K562 (cell line): ENCODE measurements at regions not wholly inside any gene's neighbourhood (a gene's known extent, or its start where the extent isn't known, plus 50 kb on each side); places are given as distances from the start of the nearest gene placed in this dataset.

Experiments used
- ATAC-seq: fragments of 200-7000 bp; cut with Tn5 transposase; 3 replicates; pipeline ENCODE4 v1.9.1; 2020; ENCODE audit warnings: moderate library complexity
- BruUV-seq: library from RNA; stranded (reverse); fragments of 400-500 nt; replicated peaks from 2 replicates; lab custom pipeline; 2021; lab: Mats Ljungman, UMichigan
- CTCF ChIA-PET: fragments of 300-600 bp; formaldehyde crosslinking; extraction: SDS; loops from one replicate; lab custom pipeline; 2021; ENCODE audit warnings: low intra/inter-chr PET ratio; lab: Yijun Ruan, JAX
- POLR2A ChIA-PET: fragments of 300-600, 350-650 bp; sonication (Branson Sonifier 250); formaldehyde crosslinking; extraction: SDS; loops from one replicate; lab custom pipeline; 2021; ENCODE audit warnings: antibody characterized with exemption, inconsistent platforms; lab: Yijun Ruan, JAX
- DNase-seq, 4 experiments: peaks; one replicate each; pipeline versions ENCODE4 v3.0.0 to v3.0.0-alpha.2; 2011 to 2018; ENCODE audit warnings: low spot score in 3 of 4, mixed read lengths in 3 of 4; ENCODE audit errors: extremely low read depth in 1 of 4
- FAIRE-seq: peaks from 2 replicates; lab custom pipeline; 2011; peaks lifted over from hg19 to GRCh38; lab: Jason Lieb, UNC
- H2AFZ ChIP-seq: 2 replicates; pipeline ENCODE4 v1.6.0; 2011; ENCODE audit warnings: low read depth, low read length, control low read depth, inconsistent platforms
- H3K27ac ChIP-seq: fragments of 200-600 bp; 3 replicates; pipeline ENCODE4 v1.8.0; 2011; ENCODE audit warnings: low read depth, mild to moderate bottlenecking, control low read depth, inconsistent platforms, low read length, moderate library complexity, mixed read lengths; ENCODE audit errors: extremely low read depth
- H3K27me3 ChIP-seq, 2 experiments: fragments of 300-600 bp in 1 of 2; 2 replicates in 1 of 2; 3 replicates in 1 of 2; pipeline versions ENCODE4 v1.6.0 to v1.8.0; 2011; ENCODE audit warnings: inconsistent platforms in 2 of 2, low read length in 2 of 2, mild to moderate bottlenecking in 1 of 2, mixed read lengths in 1 of 2, moderate library complexity in 1 of 2; ENCODE audit not compliant: control insufficient read depth in 2 of 2, insufficient read depth in 2 of 2
- H3K36me3 ChIP-seq: fragments of 300-600 bp; 3 replicates; pipeline ENCODE4 v1.8.0; 2011; ENCODE audit warnings: mild to moderate bottlenecking, low read length, inconsistent platforms; ENCODE audit not compliant: control insufficient read depth, insufficient read depth
- H3K4me1 ChIP-seq, 2 experiments: fragments of 200-600 bp in 1 of 2; replicated peaks in 1 of 2; 2 replicates in 1 of 2; 3 replicates in 1 of 2; pipeline versions ENCODE4 v1.5.1 to v1.8.0; 2011; ENCODE audit warnings: inconsistent platforms in 2 of 2, low read length in 2 of 2, mild to moderate bottlenecking in 1 of 2, mixed read lengths in 1 of 2, moderate library complexity in 1 of 2; ENCODE audit not compliant: control insufficient read depth in 2 of 2, insufficient read depth in 2 of 2
- H3K4me2 ChIP-seq: 2 replicates; pipeline ENCODE4 v1.6.1; 2011; ENCODE audit warnings: low read length, control low read depth, inconsistent platforms, mixed read lengths; ENCODE audit not compliant: insufficient read depth
- H3K4me3 ChIP-seq: fragments of 200-600 bp; sonication (generic), shearing (Covaris generic); 2 replicates; pipeline ENCODE4 v1.5.1; 2016; ENCODE audit warnings: control low read depth, inconsistent platforms
- H3K79me2 ChIP-seq: fragments of 200-600 bp; 3 replicates; pipeline ENCODE4 v1.8.0; 2011; ENCODE audit warnings: low read length, inconsistent platforms; ENCODE audit not compliant: control insufficient read depth, insufficient read depth
- H3K9ac ChIP-seq, 2 experiments: 2 replicates each; pipeline versions ENCODE4 v1.6.0 to v1.6.1; 2011; ENCODE audit warnings: low read depth in 2 of 2, low read length in 2 of 2, control low read depth in 1 of 2, inconsistent platforms in 1 of 2, mild to moderate bottlenecking in 1 of 2, mixed read lengths in 1 of 2; ENCODE audit not compliant: insufficient read depth in 1 of 2
- H3K9me1 ChIP-seq: one replicate; pipeline ENCODE4 v1.6.0; 2011; ENCODE audit warnings: inconsistent platforms, mild to moderate bottlenecking, low read length, moderate library complexity; ENCODE audit not compliant: control insufficient read depth, insufficient read depth
- H3K9me3 ChIP-seq: replicated peaks from 2 replicates; pipeline ENCODE4 v1.5.1; 2011; ENCODE audit warnings: low read depth, low read length, inconsistent platforms; ENCODE audit not compliant: control insufficient read depth, insufficient read depth
- H4K20me1 ChIP-seq: replicated peaks from 2 replicates; pipeline ENCODE4 v1.6.1; 2011; ENCODE audit warnings: low read length, inconsistent platforms, mixed read lengths; ENCODE audit not compliant: control insufficient read depth, insufficient read depth
- ADNP ChIP-seq: fragments of 200-800 bp; sonication (Bioruptor generic); IDR thresholded peaks from 2 replicates; pipeline ENCODE4 v1.6.1; 2016; ENCODE audit warnings: missing genetic modification characterization, missing compliant biosample characterization
- ATF3 ChIP-seq, 2 experiments: fragments of 450-650 bp in 1 of 2; sonication (generic) in 1 of 2; formaldehyde crosslinking in 1 of 2; IDR thresholded peaks in 1 of 2; conservative IDR thresholded peaks in 1 of 2; 2 replicates each; pipeline versions ENCODE4 v1.6.1 to v1.8.1; 2016 to 2023; ENCODE audit warnings: mild to moderate bottlenecking in 2 of 2, moderate library complexity in 2 of 2, inconsistent platforms in 1 of 2, missing genetic modification reagents in 1 of 2
- CHD1 ChIP-seq: fragments of 200-600 bp; sonication (generic); IDR thresholded peaks from one replicate; pipeline ENCODE4 v1.6.1; 2012; ENCODE audit warnings: mild to moderate bottlenecking, moderate library complexity, low read length, inconsistent platforms
- DIDO1 ChIP-seq: fragments of 450-650 bp; IDR thresholded peaks from 2 replicates; pipeline ENCODE4 v1.6.1; 2016; ENCODE audit warnings: low read depth, missing biosample characterization, missing genetic modification characterization
- FOXA3 ChIP-seq, 2 experiments: fragments of 450-650 bp in 1 of 2; sonication (generic) in 1 of 2; formaldehyde crosslinking; IDR thresholded peaks in 1 of 2; conservative IDR thresholded peaks in 1 of 2; 2 replicates each; pipeline versions ENCODE4 v1.4.0 to v1.8.0; 2020 to 2022; ENCODE audit warnings: mild to moderate bottlenecking in 2 of 2, missing genetic modification reagents in 1 of 2
- HINFP ChIP-seq: fragments of 450-650 bp; conservative IDR thresholded peaks from 2 replicates; pipeline ENCODE4 v1.6.1; 2016; ENCODE audit warnings: missing genetic modification characterization, low read depth, mild to moderate bottlenecking, control low read depth, missing compliant biosample characterization
- HMG20A ChIP-seq: fragments of 450-650 bp; formaldehyde crosslinking; conservative IDR thresholded peaks from 2 replicates; pipeline ENCODE4 v1.4.0; 2020; ENCODE audit warnings: mild to moderate bottlenecking, mixed read lengths
- HOXB6 ChIP-seq: fragments of 250-450 bp; sonication (Bioruptor Pico); IDR thresholded peaks from 2 replicates; pipeline ENCODE4 v1.5.1; 2022; ENCODE audit warnings: mild to moderate bottlenecking, borderline replicate concordance
- KDM5B ChIP-seq: fragments of 200-600 bp; sonication (generic); IDR thresholded peaks from 2 replicates; pipeline ENCODE4 v1.6.1; 2012; ENCODE audit warnings: low read depth, mild to moderate bottlenecking, moderate library complexity, low read length, control low read depth, inconsistent platforms; ENCODE audit not compliant: insufficient replicate concordance
- PRMT5 ChIP-seq: sonication (generic); formaldehyde crosslinking; IDR thresholded peaks from 2 replicates; pipeline ENCODE4 v1.5.0; 2020; ENCODE audit warnings: missing genetic modification reagents
- ZNF655 ChIP-seq: fragments of 250-450 bp; sonication (Bioruptor Pico); IDR thresholded peaks from 2 replicates; pipeline ENCODE4 v1.5.0; 2021
- ZNF696 ChIP-seq: fragments of 250-450 bp; sonication (Bioruptor Pico); conservative IDR thresholded peaks from 2 replicates; pipeline ENCODE4 v1.4.0; 2020; ENCODE audit warnings: mild to moderate bottlenecking, moderate library complexity
- WGBS: fragments of 100-300 bp; shearing (Covaris generic); methylation state at CpG from one replicate; pipeline ENCODE4 v1.1.6; 2016; ENCODE audit warnings: low coverage, mixed read lengths; ENCODE audit not compliant: insufficient coverage; ENCODE audit errors: missing lambda C conversion rate; 5-methylcytosine and 5-hydroxymethylcytosine counted together
- in situ Hi-C: fragments of 300-500 bp; cut with MboI; formaldehyde crosslinking; loops from 4 replicates; pipeline ENCODE4 v1.15.0; 2018; ENCODE audit warnings: inconsistent platforms, mixed read lengths
- intact Hi-C: fragments of 100-400 bp; cut with micrococcal nuclease; formaldehyde crosslinking; loops from 2 replicates; pipeline ENCODE4 v1.14.2; 2022

GRCh38 chr6:27128311-27129094 is 119.0 kb upstream of the PRSS16 start:
- Histone ChIP-seq H4K20me1 (peaks cover 11% of the 10 kb centered on the region; the same call in 1 of the 2 replicates), H3K27me3 (no peaks in the 10 kb centered on the region), H3K27ac (peak overlapping the region; percentile 98), H2AFZ (no peak overlapping the region), H3K4me2 (peak overlapping the region; percentile 93), H3K79me2 (peaks cover 91% of the 10 kb centered on the region), H3K9ac (peak overlapping the region; percentile 47 to 99; a peak in 3 of 4 replicates), H3K4me1 (peaks cover 0 to 6% of the 10 kb centered on the region in 2 experiments; a peak in 3 of 5 replicates), H3K4me3 (peak overlapping the region; percentile 72), H3K36me3 (peaks cover 73% of the 10 kb centered on the region), H3K9me3 (no peaks in the 10 kb centered on the region), H3K9me1 (no peaks in the 10 kb centered on the region)
- CTCF ChIA-PET: interaction anchor here (0.5 to 2.4 kb wide), 3 partner anchors 13 to 28 kb away, joined by 3 to 16 read pairs (median 4); no protein-coding TSS in a partner anchor
- POLR2A ChIA-PET: interaction anchor here (0.5 to 9.3 kb wide), 8 partner anchors 10 to 912 kb away, joined by 3 to 726 read pairs (median 4); a partner anchor contains a TSS
- WGBS: 6% methylated on average over 4 of the region's 4 CpGs
- FAIRE-seq: no peak
- no TSS peak for BruUV-seq
- no peak for DNase-seq
- no peak for ATAC-seq
- intact Hi-C loops: no loop called here
- in situ Hi-C loops: no loop called here
- TF ChIP-seq ATF3 (IDR thresholded peaks at IDR 0.05) (no peak), ATF3 (CRISPR knock-in tag; conservative IDR thresholded peaks at IDR 0.05) (no peak), FOXA3 (CRISPR knock-in tag; conservative IDR thresholded peaks at IDR 0.05 in 1 of 2, IDR thresholded peaks at IDR 0.05 in 1 of 2) (no peak), ADNP (no peak), PRMT5 (CRISPR knock-in tag) (no peak), ZNF655 (CRISPR knock-in tag) (no peak), HMG20A (CRISPR knock-in tag) (no peak), HINFP (tag) (0 out of 2 replicates have a peak, but pooled peaks have one; percentile 3), KDM5B (no peak), HOXB6 (CRISPR knock-in tag) (0 out of 2 replicates have a peak, but pooled peaks have one; percentile 51), CHD1 (peak; percentile 53), DIDO1 (tag) (no peak), ZNF696 (no peak)
